ENCODE measurements at regions not wholly inside any gene's neighbourhood (a gene's known extent, or its start where the extent isn't known, plus 50 kb on each side); places are given as distances from the start of the nearest gene placed in this dataset.

- TF ChIP-seq POLR2A (IDR thresholded peaks at IDR 0.05): no peak
- TF ChIP-seq CTCF (IDR thresholded peaks at IDR 0.05): no peak
These were observed 421.7 kb upstream of the GRM7 start for GRCh38 chr3:6439226-6439625.
